SK-MEL-5 (cell line): ENCODE measurements at regions not wholly inside any gene's neighbourhood (a gene's known extent, or its start where the extent isn't known, plus 50 kb on each side); places are given as distances from the start of the nearest gene placed in this dataset.

ENCODE experiments used
- DNase-seq: peaks from one replicate; pipeline ENCODE4 v3.0.0-alpha.2; 2016; ENCODE audit warnings: low read depth, low spot score
- in situ Hi-C: cut with HindIII; loops from 2 replicates; pipeline ENCODE4 v1.10.0; 2016; ENCODE audit warnings: low sequenced_read_pairs, high pct_unique_total_duplicates, low pct_unique_long_range_greater_than_20kb

- no peak for DNase-seq
- in situ Hi-C loops, result no loop called here
These were observed 150.8 kb upstream of the ZEB2 start for GRCh38 chr2:144670738-144671137.

- in situ Hi-C loops, result no loop called here
- DNase-seq, result no peak
These were observed 150.2 kb upstream of the ZEB2 start for GRCh38 chr2:144670080-144670479.

- DNase-seq, result no peak
- in situ Hi-C loops, result no loop called here
These were observed 149.5 kb upstream of the ZEB2 start for GRCh38 chr2:144669196-144669987.

GRCh38 chr2:144668493-144669110 lies 148.7 kb upstream of the ZEB2 start:
- in situ Hi-C loops, result no loop called here
- DNase-seq, result no peak

GRCh38 chr2:144666032-144666431 lies 146.1 kb upstream of the ZEB2 start:
- in situ Hi-C loops, result no loop called here

GRCh38 chr2:144663207-144663606 lies 143.3 kb upstream of the ZEB2 start:
- in situ Hi-C loops, result no loop called here

More at GRCh38 chr2:144666032-144666431, 146.1 kb upstream of the ZEB2 start:
- DNase-seq, result no peak

GRCh38 chr2:144660518-144661316 lies 140.8 kb upstream of the ZEB2 start:
- in situ Hi-C loops, result no loop called here

More at GRCh38 chr2:144663207-144663606, 143.3 kb upstream of the ZEB2 start:
- DNase-seq, result no peak

GRCh38 chr2:144659731-144660275 lies 139.9 kb upstream of the ZEB2 start:
- no peak for DNase-seq
- in situ Hi-C loops, result no loop called here

More at GRCh38 chr2:144660518-144661316, 140.8 kb upstream of the ZEB2 start:
- no peak for DNase-seq

GRCh38 chr2:144654523-144654922 lies 134.6 kb upstream of the ZEB2 start:
- in situ Hi-C loops, result no loop called here
- DNase-seq, result no peak

- no peak for DNase-seq
- in situ Hi-C loops, result no loop called here
These were observed 131.0 kb upstream of the ZEB2 start for GRCh38 chr2:144650907-144651306.

- in situ Hi-C loops, result no loop called here
- no peak for DNase-seq
These were observed 129.0 kb upstream of the ZEB2 start for GRCh38 chr2:144648837-144649465.

- no peak for DNase-seq
- in situ Hi-C loops, result no loop called here
These were observed 125.3 kb upstream of the ZEB2 start for GRCh38 chr2:144645083-144645778.

- in situ Hi-C loops, result no loop called here
- no peak for DNase-seq
These were observed 124.6 kb upstream of the ZEB2 start for GRCh38 chr2:144644549-144644948.

GRCh38 chr2:144643537-144644336 lies 123.8 kb upstream of the ZEB2 start:
- in situ Hi-C loops, result no loop called here
- DNase-seq, result no peak

GRCh38 chr2:144642856-144643255 lies 122.9 kb upstream of the ZEB2 start:
- in situ Hi-C loops, result no loop called here
- DNase-seq, result no peak

GRCh38 chr2:144642131-144642530 lies 122.2 kb upstream of the ZEB2 start:
- in situ Hi-C loops, result no loop called here

More at GRCh38 chr2:144642131-144642530, 122.2 kb upstream of the ZEB2 start:
- no peak for DNase-seq
